Tongue (tissue), 1 donor: ENCODE measurements at regions not wholly inside any gene's neighbourhood (a gene's known extent, or its start where the extent isn't known, plus 50 kb on each side); places are given as distances from the start of the nearest gene placed in this dataset.
A peak's percentile ranks its signal among the peaks of the same experiment; 100 is the strongest.
"Not testable (repeated sequence)": the region's sequence is repeated elsewhere in the genome, so short reads cannot be mapped to it uniquely, and the experiment has no call there.

Source experiments
- DNase-seq: peaks from one replicate; pipeline ENCODE4 v3.0.0-alpha.2; 2015

DNA sequence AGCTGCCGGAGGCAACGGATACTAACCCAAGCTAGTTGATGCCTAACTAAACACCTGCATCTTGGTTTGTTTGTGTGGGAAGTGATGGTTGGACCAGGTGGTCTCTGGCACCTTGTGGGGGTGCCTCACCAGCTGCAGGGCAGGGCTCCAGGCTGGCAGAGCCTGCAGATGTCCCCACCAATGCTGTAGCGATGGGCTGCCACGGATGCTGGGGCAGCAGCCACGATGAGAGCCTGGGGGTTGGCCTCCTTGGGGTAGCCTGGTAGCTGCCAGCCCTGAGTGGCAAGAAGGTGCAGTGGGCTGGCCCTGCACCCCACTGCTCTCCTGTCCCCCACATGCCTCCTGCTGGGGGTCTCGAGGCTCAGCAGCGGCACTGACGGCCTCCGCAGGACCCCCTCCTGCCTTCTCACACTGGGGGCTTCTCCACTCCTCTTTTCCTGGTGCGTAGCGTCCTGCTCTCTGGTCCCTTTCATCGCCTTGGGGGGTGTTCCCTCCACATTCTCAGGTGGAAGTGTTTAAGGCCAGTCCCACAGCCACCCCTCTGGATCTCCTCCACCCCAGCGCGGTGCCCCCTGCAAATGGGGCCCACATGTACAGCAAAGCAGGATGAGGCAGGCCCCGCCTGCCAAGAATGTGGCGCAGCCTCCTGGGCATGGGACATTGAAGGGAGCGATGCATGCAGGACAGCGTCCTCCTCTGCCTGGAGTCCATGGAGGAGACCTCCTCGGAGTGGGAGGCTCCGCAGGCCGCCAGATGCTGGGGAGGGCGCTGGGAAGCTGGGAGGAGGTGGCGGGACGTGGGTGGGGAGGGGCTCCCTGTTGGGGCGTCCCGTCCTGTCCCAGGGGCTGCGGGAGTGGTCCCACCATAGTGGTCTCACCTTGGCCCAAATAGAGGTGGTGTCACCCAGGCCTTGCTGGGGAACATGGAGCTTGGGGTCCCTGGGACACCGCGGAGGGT is 173.1 kb downstream of the ASB1 start:
- no peak for DNase-seq

GRCh38 chr2:238600506-238601432 is 174.0 kb downstream of the ASB1 start:
- no peak for DNase-seq

- DNase-seq = peak; percentile 51
Measured at GRCh38 chr2:238601433-238602222, 174.9 kb downstream of the ASB1 start.

GRCh38 chr2:238602223-238602960 is 175.7 kb downstream of the ASB1 start:
- no peak for DNase-seq

GRCh38 chr2:238603596-238603995 is 176.9 kb downstream of the ASB1 start:
- no peak for DNase-seq

DNA sequence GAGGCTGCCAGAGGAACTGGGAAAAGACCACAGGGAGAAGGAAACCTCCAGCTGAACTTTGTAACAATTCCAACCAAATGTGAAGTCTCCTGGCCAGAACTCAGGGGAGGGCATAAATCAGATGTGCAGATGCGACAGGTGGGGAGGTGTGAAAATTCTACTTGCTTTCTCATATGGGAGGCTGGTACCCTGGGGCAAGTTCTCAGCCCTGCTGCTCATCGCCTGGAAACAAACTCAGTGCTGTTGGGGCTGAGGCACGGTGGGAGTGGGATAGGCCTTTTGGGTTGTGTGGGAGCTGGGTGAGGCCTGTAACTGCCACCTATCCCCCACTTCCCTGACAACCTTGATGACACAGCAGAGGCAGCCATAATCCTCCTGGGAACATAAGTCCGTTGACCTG is 179.6 kb downstream of the ASB1 start:
- no peak for DNase-seq

GRCh38 chr2:238613610-238614009 is 186.9 kb downstream of the ASB1 start:
- DNase-seq = no peak

DNA sequence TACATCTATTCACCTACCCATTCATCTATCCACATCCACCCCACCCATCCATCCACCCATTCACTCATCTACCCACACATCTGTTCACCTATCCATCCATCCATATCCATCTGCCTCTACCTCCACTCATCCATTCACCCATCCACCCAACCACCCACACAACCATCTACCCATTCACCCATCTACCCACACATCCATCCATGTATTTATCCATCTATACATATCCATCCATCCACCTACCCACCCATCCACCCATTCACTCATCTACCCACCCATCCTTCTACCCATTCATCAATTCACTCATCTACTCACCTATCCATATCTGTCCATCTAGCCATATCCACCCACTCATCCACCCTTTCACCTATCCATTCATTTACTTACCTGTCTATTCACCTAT is 187.6 kb downstream of the ASB1 start:
- DNase-seq = no peak

DNA sequence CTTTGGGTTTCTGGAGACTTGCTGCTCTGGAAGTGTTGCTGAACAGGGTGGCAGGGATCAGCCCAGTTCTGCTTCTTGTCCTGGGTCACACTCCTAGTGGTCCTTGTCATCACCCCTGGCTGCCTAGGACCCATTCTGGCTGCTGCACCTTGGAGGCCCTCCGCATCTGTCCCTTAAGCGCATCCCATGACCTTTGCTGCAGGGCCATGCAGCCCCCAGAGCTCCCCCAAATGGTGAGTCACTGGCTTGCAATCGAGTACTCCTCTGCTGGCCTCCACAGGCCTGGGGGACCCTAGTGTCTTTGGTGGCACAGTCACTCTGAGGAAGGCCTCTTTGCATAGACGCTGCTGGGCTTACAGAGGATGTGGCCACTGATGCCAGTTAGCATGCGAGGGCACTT is 188.5 kb downstream of the ASB1 start:
- no peak for DNase-seq

GRCh38 chr2:238616681-238617080 is 190.0 kb downstream of the ASB1 start:
- DNase-seq = no peak

- not testable (repeated sequence) for DNase-seq
Measured at GRCh38 chr2:238618494-238619283, 192.0 kb downstream of the ASB1 start.

GRCh38 chr2:238627899-238628298 is 201.2 kb downstream of the ASB1 start:
- DNase-seq = no peak

DNA sequence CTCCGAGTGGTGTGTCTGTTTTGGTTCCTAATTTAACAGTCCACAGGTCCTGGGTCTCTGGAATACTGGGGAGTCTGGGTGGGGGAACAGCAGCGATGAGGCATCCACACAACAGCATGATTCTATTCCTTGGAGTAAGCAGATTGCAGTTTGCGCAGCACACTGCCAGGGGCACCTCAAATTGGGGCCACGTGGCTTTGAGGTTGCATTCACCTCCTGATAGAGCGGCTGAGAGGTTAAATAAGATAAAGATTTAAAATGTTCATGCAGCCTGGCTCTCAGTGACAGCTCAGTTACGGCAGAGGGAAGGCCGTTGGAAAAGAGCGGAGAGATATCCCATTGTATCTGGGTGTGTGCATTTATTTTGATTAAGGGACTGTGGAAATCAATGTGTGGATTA is 202.3 kb downstream of the ASB1 start:
- DNase-seq = no peak

DNA sequence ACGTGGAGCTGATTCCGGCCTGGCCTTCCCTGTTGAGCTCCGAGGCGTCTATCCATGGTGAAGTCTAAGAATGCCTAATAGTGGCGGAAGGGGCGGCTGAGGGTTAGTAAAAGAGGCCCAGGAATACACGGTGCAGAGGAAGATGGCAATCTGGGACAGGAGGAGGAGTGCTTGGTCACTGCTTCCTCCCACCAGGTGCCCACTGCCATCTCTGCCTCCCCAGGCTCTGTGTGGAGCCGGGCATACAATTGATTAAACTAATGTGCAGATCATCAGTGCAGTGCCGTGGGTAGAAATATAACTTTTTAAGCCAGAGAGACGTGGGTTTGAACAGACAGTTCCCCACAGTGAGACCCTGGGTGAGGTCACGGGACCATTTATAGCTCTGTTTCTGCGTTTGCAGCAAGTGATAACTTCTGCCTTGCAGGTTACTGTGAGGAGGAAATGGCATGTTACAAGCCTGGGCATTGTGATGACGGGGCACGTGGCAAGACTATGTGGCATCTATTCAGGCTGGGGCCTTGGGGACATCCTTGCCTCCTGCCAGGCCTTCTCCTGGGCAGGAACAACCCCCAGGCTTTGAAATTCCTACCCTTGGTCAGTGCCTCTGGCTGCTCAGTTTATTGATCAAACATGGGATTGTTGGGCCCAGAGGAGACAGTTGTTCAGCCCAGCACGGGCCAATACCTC is 204.9 kb downstream of the ASB1 start:
- DNase-seq = no peak

- no peak for DNase-seq
Measured at GRCh38 chr2:238632181-238633060, 205.7 kb downstream of the ASB1 start.

DNA sequence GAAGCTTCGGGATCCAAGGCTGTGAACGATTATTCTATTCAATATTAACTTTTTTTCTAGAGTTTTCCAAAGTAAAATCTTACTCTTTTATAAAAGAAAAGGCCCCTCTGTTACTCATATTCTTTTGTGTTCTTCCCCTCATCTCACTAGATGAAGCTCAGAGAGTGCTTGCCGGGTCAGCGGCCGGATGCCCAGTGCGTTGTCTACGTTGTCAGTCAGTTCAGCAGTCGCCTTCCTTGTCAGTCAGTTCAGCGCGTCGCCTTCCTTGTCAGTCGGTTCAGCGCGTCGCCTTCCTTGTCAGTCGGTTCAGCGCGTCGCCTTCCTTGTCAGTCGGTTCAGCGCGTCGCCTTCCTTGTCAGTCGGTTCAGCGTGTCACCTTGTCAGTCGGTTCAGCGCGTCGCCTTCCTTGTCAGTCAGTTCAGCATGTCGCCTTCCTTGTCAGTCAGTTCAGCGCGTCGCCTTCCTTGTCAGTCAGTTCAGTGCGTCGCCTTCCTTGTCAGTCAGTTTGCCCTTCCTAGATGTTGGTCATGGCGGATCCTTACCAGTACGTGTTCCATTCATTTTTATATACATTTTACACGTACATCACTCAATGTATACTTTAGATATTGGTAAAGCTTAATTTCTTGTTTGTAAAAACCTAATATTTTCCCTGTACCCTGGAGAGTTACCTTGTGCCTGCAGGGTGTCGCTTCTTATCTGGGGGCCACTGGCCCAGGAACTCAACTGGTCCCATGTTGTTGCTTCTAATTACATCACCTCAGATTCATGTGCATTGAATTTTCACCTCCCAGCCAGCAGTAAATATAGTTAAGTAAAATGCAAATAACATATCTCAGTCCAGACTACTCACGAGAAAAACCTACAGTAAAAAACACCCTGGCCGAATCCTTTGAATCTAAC is 206.9 kb downstream of the ASB1 start:
- DNase-seq = no peak

GRCh38 chr2:238634701-238635357 is 208.1 kb downstream of the ASB1 start:
- no peak for DNase-seq
